ENCODE measurements at regions not wholly inside any gene's neighbourhood (a gene's known extent, or its start where the extent isn't known, plus 50 kb on each side); places are given as distances from the start of the nearest gene placed in this dataset.

GRCh38 chr11:42098075-42098474 lies 638.6 kb upstream of the LRRC4C start:
- Histone ChIP-seq H3K4me3 (no peak overlapping the region), H3K27ac (no peak overlapping the region), H3K27me3 (no peaks in the 10 kb centered on the region), H3K4me1 (no peaks in the 10 kb centered on the region), H3K36me3 (no peaks in the 10 kb centered on the region), H3K9me3 (no peaks in the 10 kb centered on the region)
- DNase-seq: no peak
- no peak for TF ChIP-seq CTCF (IDR thresholded peaks at IDR 0.05)
- TF ChIP-seq POLR2A (IDR thresholded peaks at IDR 0.05): no peak
- intact Hi-C loops (cut with DNase I; ENCODE audit: low total_unique reads): no loop called here

- H3K36me3 ChIP-seq: no peaks in the 10 kb centered on the region
- TF ChIP-seq CTCF (IDR thresholded peaks at IDR 0.05) (no peak), POLR2A (IDR thresholded peaks at IDR 0.05) (no peak)
- intact Hi-C loops (cut with DNase I; ENCODE audit: low total_unique reads): no loop called here
- H3K27ac ChIP-seq: no peak overlapping the region
- no peaks in the 10 kb centered on the region for H3K9me3 ChIP-seq
- H3K27me3 ChIP-seq: no peaks in the 10 kb centered on the region
- no peak overlapping the region for H3K4me3 ChIP-seq
- no peaks in the 10 kb centered on the region for H3K4me1 ChIP-seq
- DNase-seq: no peak
Observed at GRCh38 chr11:42112866-42113265, 653.4 kb upstream of the LRRC4C start.

- no peak overlapping the region for H3K4me3 ChIP-seq
- no peaks in the 10 kb centered on the region for H3K4me1 ChIP-seq
- intact Hi-C loops (cut with DNase I; ENCODE audit: low total_unique reads): no loop called here
- H3K27ac ChIP-seq: no peak overlapping the region
- H3K36me3 ChIP-seq: no peaks in the 10 kb centered on the region
- DNase-seq: no peak
- no peaks in the 10 kb centered on the region for H3K27me3 ChIP-seq
- no peak for TF ChIP-seq CTCF (IDR thresholded peaks at IDR 0.05)
- TF ChIP-seq POLR2A (IDR thresholded peaks at IDR 0.05): no peak
- H3K9me3 ChIP-seq: no peaks in the 10 kb centered on the region
Observed at GRCh38 chr11:42114927-42115326, 655.5 kb upstream of the LRRC4C start.

- TF ChIP-seq CTCF (IDR thresholded peaks at IDR 0.05): no peak
- TF ChIP-seq POLR2A (IDR thresholded peaks at IDR 0.05): no peak
- intact Hi-C loops (cut with DNase I; ENCODE audit: low total_unique reads): no loop called here
- no peaks in the 10 kb centered on the region for H3K27me3 ChIP-seq
Observed at GRCh38 chr11:42138454-42138853, 679.0 kb upstream of the LRRC4C start.

GRCh38 chr11:42145311-42145710 lies 685.9 kb upstream of the LRRC4C start:
- no peaks in the 10 kb centered on the region for H3K9me3 ChIP-seq
- DNase-seq: no peak
- no peak overlapping the region for H3K4me3 ChIP-seq
- H3K27ac ChIP-seq: no peak overlapping the region
- no peaks in the 10 kb centered on the region for H3K36me3 ChIP-seq
- no peak for TF ChIP-seq POLR2A (IDR thresholded peaks at IDR 0.05)
- H3K27me3 ChIP-seq: no peaks in the 10 kb centered on the region
- intact Hi-C loops (cut with DNase I; ENCODE audit: low total_unique reads): no loop called here
- H3K4me1 ChIP-seq: no peaks in the 10 kb centered on the region

More at GRCh38 chr11:42138454-42138853, 679.0 kb upstream of the LRRC4C start:
- no peaks in the 10 kb centered on the region for H3K9me3 ChIP-seq
- no peak overlapping the region for H3K4me3 ChIP-seq
- H3K36me3 ChIP-seq: no peaks in the 10 kb centered on the region
- no peak for DNase-seq
- H3K27ac ChIP-seq: no peak overlapping the region
- H3K4me1 ChIP-seq: no peaks in the 10 kb centered on the region

- intact Hi-C loops (cut with DNase I; ENCODE audit: low total_unique reads): no loop called here
- TF ChIP-seq CTCF (IDR thresholded peaks at IDR 0.05): no peak
- no peak for TF ChIP-seq POLR2A (IDR thresholded peaks at IDR 0.05)
- H3K27ac ChIP-seq: no peak overlapping the region
- H3K9me3 ChIP-seq: no peaks in the 10 kb centered on the region
- H3K4me1 ChIP-seq: no peaks in the 10 kb centered on the region
- H3K27me3 ChIP-seq: no peaks in the 10 kb centered on the region
- no peaks in the 10 kb centered on the region for H3K36me3 ChIP-seq
- DNase-seq: no peak
- no peak overlapping the region for H3K4me3 ChIP-seq
Observed at GRCh38 chr11:42161886-42162285, 702.4 kb upstream of the LRRC4C start.

All from uterus (tissue), 3 donors.